NCI-H2196 treated with DMSO at 0.1 percent for 48 hours (cell line): ENCODE measurements at regions not wholly inside any gene's neighbourhood (a gene's known extent, or its start where the extent isn't known, plus 50 kb on each side); places are given as distances from the start of the nearest gene placed in this dataset.
"Not testable (repeated sequence)": the region's sequence is repeated elsewhere in the genome, so short reads cannot be mapped to it uniquely, and the experiment has no call there.

ENCODE experiments used
- DNase-seq: peaks from one replicate; lab custom pipeline; 2025; ENCODE audit not compliant: unreplicated experiment; lab: John Stamatoyannopoulos, UW

- DNase-seq, result no peak
Measured at GRCh38 chr6:113015249-113015648, 668.1 kb downstream of the RFPL4B start.

GRCh38 chr6:113017353-113017752, 670.2 kb downstream of the RFPL4B start:
- no peak for DNase-seq

- DNase-seq, result no peak
Measured at GRCh38 chr6:113018351-113019151, 671.4 kb downstream of the RFPL4B start.

- no peak for DNase-seq
Measured at GRCh38 chr6:113019176-113019575, 672.0 kb downstream of the RFPL4B start.

- DNase-seq, result no peak
Measured at GRCh38 chr6:113027780-113028179, 680.6 kb downstream of the RFPL4B start.

GRCh38 chr6:113029161-113029560, 682.0 kb downstream of the RFPL4B start:
- DNase-seq, result not testable (repeated sequence)

GRCh38 chr6:113031591-113032238, 684.6 kb downstream of the RFPL4B start:
- no peak for DNase-seq

- no peak for DNase-seq
Measured at GRCh38 chr6:113039005-113039404, 691.9 kb downstream of the RFPL4B start.

GRCh38 chr6:113047148-113047547, 700.0 kb downstream of the RFPL4B start:
- DNase-seq, result no peak

GRCh38 chr6:113047932-113048331, 700.8 kb downstream of the RFPL4B start:
- no peak for DNase-seq

- no peak for DNase-seq
Measured at GRCh38 chr6:113048741-113049140, 701.6 kb downstream of the RFPL4B start.

GRCh38 chr6:113049190-113049589, 702.1 kb downstream of the RFPL4B start:
- DNase-seq, result no peak

GRCh38 chr6:113050010-113050858, 703.1 kb downstream of the RFPL4B start:
- no peak for DNase-seq

GRCh38 chr6:113050979-113051378, 703.8 kb downstream of the RFPL4B start:
- DNase-seq, result no peak

- no peak for DNase-seq
Measured at GRCh38 chr6:113052506-113052905, 705.4 kb downstream of the RFPL4B start.

- DNase-seq, result no peak
Measured at GRCh38 chr6:113055061-113055460, 707.9 kb downstream of the RFPL4B start.

GRCh38 chr6:113055998-113056397, 708.9 kb downstream of the RFPL4B start:
- DNase-seq, result no peak

GRCh38 chr6:113057567-113058053, 710.5 kb downstream of the RFPL4B start:
- no peak for DNase-seq

GRCh38 chr6:113060664-113061063, 713.5 kb downstream of the RFPL4B start:
- no peak for DNase-seq

- no peak for DNase-seq
Measured at GRCh38 chr6:113065611-113066010, 718.5 kb downstream of the RFPL4B start.

GRCh38 chr6:113067612-113068275, 720.6 kb downstream of the RFPL4B start:
- no peak for DNase-seq
